Adipocyte (in vitro differentiated cells): ENCODE measurements at regions not wholly inside any gene's neighbourhood (a gene's known extent, or its start where the extent isn't known, plus 50 kb on each side); places are given as distances from the start of the nearest gene placed in this dataset.

ENCODE experiments used
- DNase-seq: peaks from one replicate; pipeline ENCODE4 v3.0.0-alpha.2; 2015; ENCODE audit warnings: low read depth
- H3K27me3 ChIP-seq: replicated peaks from 2 replicates; pipeline ENCODE4 v1.7.0; 2013; ENCODE audit warnings: mild to moderate bottlenecking, low read length, moderate library complexity; ENCODE audit not compliant: control insufficient read depth, insufficient read depth
- H3K36me3 ChIP-seq: 2 replicates; pipeline ENCODE4 v1.7.0; 2013; ENCODE audit warnings: low read length, mild to moderate bottlenecking, moderate library complexity; ENCODE audit not compliant: control insufficient read depth, insufficient read depth, severe bottlenecking
- H3K4me1 ChIP-seq: 2 replicates; pipeline ENCODE4 v1.7.0; 2013; ENCODE audit warnings: mild to moderate bottlenecking, low read length, moderate library complexity; ENCODE audit not compliant: control insufficient read depth, insufficient read depth
- H3K4me3 ChIP-seq: 2 replicates; pipeline ENCODE4 v1.7.0; 2013; ENCODE audit warnings: mild to moderate bottlenecking, low read length, moderate library complexity
- H3K9ac ChIP-seq: 2 replicates; pipeline ENCODE4 v1.7.0; 2013; ENCODE audit warnings: mild to moderate bottlenecking, low read length, moderate library complexity
- H3K9me3 ChIP-seq: 2 replicates; pipeline ENCODE4 v1.7.0; 2013; ENCODE audit warnings: mild to moderate bottlenecking, low read length, moderate library complexity; ENCODE audit not compliant: control insufficient read depth

DNA sequence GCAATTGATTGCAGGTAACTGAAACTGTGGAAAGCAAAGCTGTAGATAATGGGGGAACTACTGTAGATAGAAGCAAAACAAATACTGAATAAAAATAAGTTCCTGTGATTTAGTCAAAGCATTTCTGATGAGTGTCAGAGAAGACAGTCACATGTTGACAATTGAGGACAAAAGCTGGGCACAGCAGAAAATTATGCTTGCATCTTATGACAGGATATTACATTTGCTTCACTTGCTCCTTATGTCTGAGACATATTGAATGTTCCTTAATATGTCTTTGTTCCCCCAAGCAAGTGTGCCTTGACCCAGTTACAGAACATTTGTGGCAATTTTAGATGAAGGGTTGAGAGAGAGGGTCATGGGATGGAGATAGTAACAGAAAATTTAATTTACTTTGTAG, 526.0 kb upstream of the B3GALT2 start:
- H3K9ac ChIP-seq, result no peak overlapping the region
- H3K27me3 ChIP-seq, result no peaks in the 10 kb centered on the region
- no peak for DNase-seq
- H3K4me1 ChIP-seq, result no peaks in the 10 kb centered on the region
- H3K4me3 ChIP-seq, result no peak overlapping the region
- no peaks in the 10 kb centered on the region for H3K9me3 ChIP-seq
- H3K36me3 ChIP-seq, result no peaks in the 10 kb centered on the region

DNA sequence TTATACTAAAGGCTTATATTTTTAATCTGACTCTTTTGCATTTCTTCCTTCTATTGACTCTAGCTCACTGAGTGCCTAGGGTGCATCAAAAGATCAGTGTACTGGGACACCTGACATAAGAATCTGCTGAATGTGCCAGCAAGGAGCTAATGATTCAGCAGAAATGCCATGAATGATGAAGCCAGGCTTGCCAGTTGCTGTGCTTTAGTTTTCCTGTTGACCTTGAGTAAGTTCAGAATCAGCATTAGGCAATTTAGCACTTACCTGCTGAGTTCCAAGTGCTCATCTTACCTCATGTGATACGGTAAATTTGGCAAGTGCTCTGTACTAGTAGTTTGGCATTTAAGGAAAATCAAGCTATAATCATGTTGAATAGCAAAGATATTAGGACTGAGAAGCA, 523.2 kb upstream of the B3GALT2 start:
- no peaks in the 10 kb centered on the region for H3K4me1 ChIP-seq
- H3K27me3 ChIP-seq, result no peaks in the 10 kb centered on the region
- no peak for DNase-seq
- H3K9me3 ChIP-seq, result no peaks in the 10 kb centered on the region
- H3K36me3 ChIP-seq, result no peaks in the 10 kb centered on the region
- H3K9ac ChIP-seq, result no peak overlapping the region
- H3K4me3 ChIP-seq, result no peak overlapping the region

- no peaks in the 10 kb centered on the region for H3K4me1 ChIP-seq
- DNase-seq, result peak; percentile 65
- no peak overlapping the region for H3K9ac ChIP-seq
- H3K4me3 ChIP-seq, result no peak overlapping the region
- no peaks in the 10 kb centered on the region for H3K27me3 ChIP-seq
- no peaks in the 10 kb centered on the region for H3K9me3 ChIP-seq
- H3K36me3 ChIP-seq, result no peaks in the 10 kb centered on the region
Measured at GRCh38 chr1:193707271-193708021, 521.0 kb upstream of the B3GALT2 start.

GRCh38 chr1:193706766-193707165, 520.4 kb upstream of the B3GALT2 start:
- Histone ChIP-seq H3K9ac (no peak overlapping the region), H3K9me3 (no peaks in the 10 kb centered on the region), H3K4me1 (no peaks in the 10 kb centered on the region), H3K27me3 (no peaks in the 10 kb centered on the region), H3K4me3 (no peak overlapping the region), H3K36me3 (no peaks in the 10 kb centered on the region)
- peak; percentile 27 for DNase-seq

- no peak overlapping the region for H3K9ac ChIP-seq
Measured at GRCh38 chr1:193705554-193705981, 519.2 kb upstream of the B3GALT2 start.

DNA sequence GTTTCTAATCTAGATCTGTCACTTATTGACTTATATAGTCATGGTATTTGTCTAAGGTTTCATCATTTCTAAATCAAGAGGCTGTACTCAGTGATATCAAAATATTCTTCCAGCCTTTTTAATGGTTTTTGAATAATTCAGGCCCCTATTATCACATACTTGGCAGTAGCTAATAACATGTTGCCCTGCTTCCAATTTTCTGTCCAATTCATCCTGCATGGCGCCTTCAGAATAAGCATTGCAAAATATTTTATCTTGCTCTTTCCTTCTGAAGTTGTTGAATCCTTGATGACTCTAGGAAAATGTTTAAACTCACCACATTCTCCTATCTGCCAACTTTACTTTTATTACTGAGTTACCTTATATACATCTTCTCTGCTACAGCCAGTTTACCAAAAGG, 517.2 kb upstream of the B3GALT2 start:
- Histone ChIP-seq H3K27me3 (no peaks in the 10 kb centered on the region), H3K36me3 (no peaks in the 10 kb centered on the region), H3K4me1 (no peaks in the 10 kb centered on the region), H3K4me3 (no peak overlapping the region), H3K9me3 (no peaks in the 10 kb centered on the region), H3K9ac (no peak overlapping the region)
- DNase-seq, result no peak

More at GRCh38 chr1:193705554-193705981, 519.2 kb upstream of the B3GALT2 start:
- Histone ChIP-seq H3K4me3 (no peak overlapping the region), H3K36me3 (no peaks in the 10 kb centered on the region), H3K4me1 (no peaks in the 10 kb centered on the region), H3K9me3 (no peaks in the 10 kb centered on the region), H3K27me3 (no peaks in the 10 kb centered on the region)
- no peak for DNase-seq

- H3K9ac ChIP-seq, result no peak overlapping the region
- no peaks in the 10 kb centered on the region for H3K36me3 ChIP-seq
- no peak overlapping the region for H3K4me3 ChIP-seq
- H3K4me1 ChIP-seq, result no peaks in the 10 kb centered on the region
- H3K27me3 ChIP-seq, result no peaks in the 10 kb centered on the region
- peak; percentile 4 for DNase-seq
- H3K9me3 ChIP-seq, result no peaks in the 10 kb centered on the region
Measured at GRCh38 chr1:193703121-193703520, 516.7 kb upstream of the B3GALT2 start.

- no peak for DNase-seq
- H3K36me3 ChIP-seq, result no peaks in the 10 kb centered on the region
- H3K4me1 ChIP-seq, result no peaks in the 10 kb centered on the region
- no peaks in the 10 kb centered on the region for H3K9me3 ChIP-seq
- no peaks in the 10 kb centered on the region for H3K27me3 ChIP-seq
- no peak overlapping the region for H3K9ac ChIP-seq
- H3K4me3 ChIP-seq, result no peak overlapping the region
Measured at GRCh38 chr1:193701759-193702158, 515.3 kb upstream of the B3GALT2 start.

- peak; percentile 36 for DNase-seq
- no peaks in the 10 kb centered on the region for H3K9me3 ChIP-seq
- H3K4me3 ChIP-seq, result no peak overlapping the region
- no peaks in the 10 kb centered on the region for H3K36me3 ChIP-seq
- no peak overlapping the region for H3K9ac ChIP-seq
- H3K4me1 ChIP-seq, result no peaks in the 10 kb centered on the region
- H3K27me3 ChIP-seq, result no peaks in the 10 kb centered on the region
Measured at GRCh38 chr1:193700710-193701355, 514.4 kb upstream of the B3GALT2 start.

GRCh38 chr1:193699261-193699660, 512.8 kb upstream of the B3GALT2 start:
- no peaks in the 10 kb centered on the region for H3K36me3 ChIP-seq
- H3K9me3 ChIP-seq, result no peaks in the 10 kb centered on the region
- no peaks in the 10 kb centered on the region for H3K27me3 ChIP-seq
- H3K4me1 ChIP-seq, result no peaks in the 10 kb centered on the region
- H3K9ac ChIP-seq, result no peak overlapping the region
- no peak overlapping the region for H3K4me3 ChIP-seq
- no peak for DNase-seq

- Histone ChIP-seq H3K27me3 (no peaks in the 10 kb centered on the region), H3K9me3 (no peaks in the 10 kb centered on the region), H3K36me3 (no peaks in the 10 kb centered on the region), H3K4me1 (no peaks in the 10 kb centered on the region), H3K9ac (no peak overlapping the region), H3K4me3 (no peak overlapping the region)
- no peak for DNase-seq
Measured at GRCh38 chr1:193697776-193698175, 511.4 kb upstream of the B3GALT2 start.
